GM12878 (cell line): ENCODE measurements at regions not wholly inside any gene's neighbourhood (a gene's known extent, or its start where the extent isn't known, plus 50 kb on each side); places are given as distances from the start of the nearest gene placed in this dataset.

Experiments
- ATAC-seq: fragments of 200-7000 bp; cut with Tn5 transposase; 3 replicates; pipeline ENCODE4 v1.9.1; 2020; ENCODE audit warnings: mild to moderate bottlenecking, moderate library complexity
- BruUV-seq: library from RNA; stranded (reverse); fragments of 400-500 nt; replicated peaks from 2 replicates; lab custom pipeline; 2021; lab: Mats Ljungman, UMichigan
- CTCF ChIA-PET: fragments of 300-600 bp; sonication (Branson Sonifier 250); formaldehyde crosslinking; extraction: SDS; loops from one replicate; lab custom pipeline; 2021; ENCODE audit warnings: inconsistent platforms; lab: Yijun Ruan, JAX
- POLR2A ChIA-PET: fragments of 350-600 bp; formaldehyde crosslinking; extraction: SDS; loops from one replicate; lab custom pipeline; 2021; ENCODE audit warnings: inconsistent platforms; lab: Charles Lee
- RAD21 ChIA-PET: fragments of 300-600 bp; sonication (Branson Sonifier 250); formaldehyde crosslinking; loops from one replicate; lab custom pipeline; 2023; ENCODE audit warnings: antibody characterized with exemption; ENCODE audit not compliant: unreplicated experiment; lab: Charles Lee
- SMC1A ChIA-PET: fragments of 300-600 bp; sonication (Branson Sonifier 250); formaldehyde crosslinking; loops from one replicate; lab custom pipeline; 2023; ENCODE audit not compliant: unreplicated experiment, uncharacterized antibody; lab: Charles Lee
- DNase-seq: peaks from one replicate; pipeline ENCODE4 v3.0.0-alpha.2; 2011; ENCODE audit warnings: low read depth, low spot score
- FAIRE-seq: peaks from 3 replicates; lab custom pipeline; 2011; peaks lifted over from hg19 to GRCh38; lab: Jason Lieb, UNC
- H2AFZ ChIP-seq: 2 replicates; pipeline ENCODE4 v1.6.0; 2011; ENCODE audit warnings: low read depth, low read length, control low read depth; ENCODE audit not compliant: control insufficient read depth
- H3K27ac ChIP-seq: 2 replicates; pipeline ENCODE4 v1.5.1; 2011; ENCODE audit warnings: control low read depth; ENCODE audit not compliant: control insufficient read depth, insufficient read depth
- H3K27me3 ChIP-seq, 2 experiments: replicated peaks in 1 of 2; 2 replicates each; pipeline versions ENCODE4 v1.6.0 to v1.6.1; 2011; ENCODE audit warnings: low read length in 1 of 2; ENCODE audit not compliant: control insufficient read depth in 2 of 2, insufficient read depth in 2 of 2
- H3K36me3 ChIP-seq, 2 experiments: 2 replicates each; pipeline ENCODE4 v1.5.1; 2011; ENCODE audit warnings: low read length in 1 of 2; ENCODE audit not compliant: control insufficient read depth in 2 of 2, insufficient read depth in 2 of 2
- H3K4me1 ChIP-seq: 2 replicates; pipeline ENCODE4 v1.6.1; 2011; ENCODE audit warnings: mild to moderate bottlenecking, low read length, moderate library complexity, mixed read lengths; ENCODE audit not compliant: control insufficient read depth, insufficient read depth
- H3K4me2 ChIP-seq: 2 replicates; pipeline ENCODE4 v1.6.0; 2011; ENCODE audit warnings: control low read depth; ENCODE audit not compliant: control insufficient read depth, insufficient read depth
- H3K4me3 ChIP-seq: fragments of 200-600 bp; sonication (generic); 2 replicates; pipeline ENCODE4 v1.5.1; 2016
- H3K79me2 ChIP-seq: 2 replicates; pipeline ENCODE4 v1.6.0; 2011; ENCODE audit warnings: low read length; ENCODE audit not compliant: control insufficient read depth, insufficient read depth
- H3K9ac ChIP-seq: 2 replicates; pipeline ENCODE4 v1.8.0; 2011; ENCODE audit warnings: low read length, control low read depth, mixed read lengths; ENCODE audit not compliant: control insufficient read depth, insufficient read depth
- H3K9me3 ChIP-seq: replicated peaks from 3 replicates; pipeline ENCODE4 v1.5.1; 2011; ENCODE audit warnings: mild to moderate bottlenecking, low read length; ENCODE audit not compliant: control insufficient read depth, insufficient read depth
- H4K20me1 ChIP-seq: 2 replicates; pipeline ENCODE4 v1.6.0; 2011; ENCODE audit not compliant: control insufficient read depth, insufficient read depth
- FOXM1 ChIP-seq: IDR thresholded peaks from 2 replicates; pipeline ENCODE4 v1.6.1; 2012; ENCODE audit warnings: low read depth, mild to moderate bottlenecking, inconsistent platforms, low read length, moderate library complexity
- MXI1 ChIP-seq: fragments of 150-350 bp; IDR thresholded peaks from 2 replicates; pipeline ENCODE4 v1.6.1; 2011; ENCODE audit warnings: low read depth, mild to moderate bottlenecking, inconsistent platforms, low read length, improper control_type of control experiment
- NFXL1 ChIP-seq: fragments of 450-650 bp; IDR thresholded peaks from 2 replicates; pipeline ENCODE4 v1.6.1; 2017; ENCODE audit warnings: antibody characterized with exemption, mild to moderate bottlenecking, borderline replicate concordance
- NR2F1 ChIP-seq: fragments of 450-650 bp; conservative IDR thresholded peaks from 2 replicates; pipeline ENCODE4 v1.6.1; 2017; ENCODE audit warnings: mild to moderate bottlenecking
- NRF1 ChIP-seq: conservative IDR thresholded peaks from 2 replicates; pipeline ENCODE4 v1.6.1; 2011; ENCODE audit warnings: mild to moderate bottlenecking, low read depth, low read length, improper control_type of control experiment
- RCOR1 ChIP-seq: conservative IDR thresholded peaks from 2 replicates; pipeline ENCODE4 v1.6.1; 2012; ENCODE audit warnings: low read depth, low read length, improper control_type of control experiment
- RUNX3 ChIP-seq: IDR thresholded peaks from 2 replicates; pipeline ENCODE4 v1.6.1; 2012; ENCODE audit warnings: low read length, inconsistent platforms
- SKIL ChIP-seq: fragments of 450-650 bp; IDR thresholded peaks from 2 replicates; pipeline ENCODE4 v1.6.1; 2017; ENCODE audit warnings: mild to moderate bottlenecking, low read depth, inconsistent platforms; ENCODE audit not compliant: poor library complexity, severe bottlenecking
- USF2 ChIP-seq: IDR thresholded peaks from 2 replicates; pipeline ENCODE4 v1.6.1; 2011; ENCODE audit warnings: low read depth, low read length, improper control_type of control experiment, borderline replicate concordance
- ZNF384 ChIP-seq: IDR thresholded peaks from 2 replicates; pipeline ENCODE4 v1.6.1; 2012; ENCODE audit warnings: low read depth, mild to moderate bottlenecking, low read length, improper control_type of control experiment, borderline replicate concordance
- WGBS: methylation state at CpG from one replicate; pipeline ENCODE4 v1.1.6; 2016; ENCODE audit warnings: low lambda C conversion rate; ENCODE audit not compliant: insufficient replicate concordance, insufficient coverage; ENCODE audit errors: missing lambda C conversion rate; 5-methylcytosine and 5-hydroxymethylcytosine counted together
- in situ Hi-C: fragments of 300-500 bp; cut with MboI; formaldehyde crosslinking; loops from 9 replicates; pipeline ENCODE4 v1.14.3; 2018; ENCODE audit warnings: mixed read lengths
- intact Hi-C: fragments of 100-400 bp; cut with micrococcal nuclease; formaldehyde crosslinking; loops from one replicate; pipeline ENCODE4 v1.14.2; 2022; ENCODE audit not compliant: unreplicated experiment
- TF ChIP-seq, protein P1 (sequence below): IDR thresholded peaks from 2 replicates; pipeline ENCODE4 v1.6.1; 2012; ENCODE audit warnings: improper control_type of control experiment, low read depth, low read length; ENCODE audit not compliant: insufficient replicate concordance
- TF ChIP-seq, protein P2 (sequence below): IDR thresholded peaks from 2 replicates; pipeline ENCODE4 v1.6.1; 2012; ENCODE audit warnings: low read depth, low read length, improper control_type of control experiment

DNA sequence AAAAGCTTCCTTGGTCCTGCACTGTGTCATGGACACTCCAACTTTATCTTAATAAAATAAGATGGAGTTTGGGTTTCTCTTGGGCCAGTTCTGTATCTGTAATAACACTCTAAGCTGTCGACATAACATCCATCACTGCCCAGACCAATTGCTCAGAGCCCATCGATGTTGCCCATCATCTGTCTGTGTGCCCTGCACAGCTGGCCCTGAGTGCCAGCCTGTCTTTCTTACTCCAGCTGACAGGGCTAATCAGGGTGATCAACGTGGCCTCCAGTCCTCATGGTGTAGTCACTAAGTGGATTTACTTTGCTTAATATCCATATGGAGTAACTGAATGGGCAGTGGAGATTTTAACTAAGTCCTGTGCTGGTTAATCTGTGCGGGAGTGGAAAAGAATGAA is 419.8 kb upstream of the TPM1 start (continued):
- TF ChIP-seq, protein P1, sequence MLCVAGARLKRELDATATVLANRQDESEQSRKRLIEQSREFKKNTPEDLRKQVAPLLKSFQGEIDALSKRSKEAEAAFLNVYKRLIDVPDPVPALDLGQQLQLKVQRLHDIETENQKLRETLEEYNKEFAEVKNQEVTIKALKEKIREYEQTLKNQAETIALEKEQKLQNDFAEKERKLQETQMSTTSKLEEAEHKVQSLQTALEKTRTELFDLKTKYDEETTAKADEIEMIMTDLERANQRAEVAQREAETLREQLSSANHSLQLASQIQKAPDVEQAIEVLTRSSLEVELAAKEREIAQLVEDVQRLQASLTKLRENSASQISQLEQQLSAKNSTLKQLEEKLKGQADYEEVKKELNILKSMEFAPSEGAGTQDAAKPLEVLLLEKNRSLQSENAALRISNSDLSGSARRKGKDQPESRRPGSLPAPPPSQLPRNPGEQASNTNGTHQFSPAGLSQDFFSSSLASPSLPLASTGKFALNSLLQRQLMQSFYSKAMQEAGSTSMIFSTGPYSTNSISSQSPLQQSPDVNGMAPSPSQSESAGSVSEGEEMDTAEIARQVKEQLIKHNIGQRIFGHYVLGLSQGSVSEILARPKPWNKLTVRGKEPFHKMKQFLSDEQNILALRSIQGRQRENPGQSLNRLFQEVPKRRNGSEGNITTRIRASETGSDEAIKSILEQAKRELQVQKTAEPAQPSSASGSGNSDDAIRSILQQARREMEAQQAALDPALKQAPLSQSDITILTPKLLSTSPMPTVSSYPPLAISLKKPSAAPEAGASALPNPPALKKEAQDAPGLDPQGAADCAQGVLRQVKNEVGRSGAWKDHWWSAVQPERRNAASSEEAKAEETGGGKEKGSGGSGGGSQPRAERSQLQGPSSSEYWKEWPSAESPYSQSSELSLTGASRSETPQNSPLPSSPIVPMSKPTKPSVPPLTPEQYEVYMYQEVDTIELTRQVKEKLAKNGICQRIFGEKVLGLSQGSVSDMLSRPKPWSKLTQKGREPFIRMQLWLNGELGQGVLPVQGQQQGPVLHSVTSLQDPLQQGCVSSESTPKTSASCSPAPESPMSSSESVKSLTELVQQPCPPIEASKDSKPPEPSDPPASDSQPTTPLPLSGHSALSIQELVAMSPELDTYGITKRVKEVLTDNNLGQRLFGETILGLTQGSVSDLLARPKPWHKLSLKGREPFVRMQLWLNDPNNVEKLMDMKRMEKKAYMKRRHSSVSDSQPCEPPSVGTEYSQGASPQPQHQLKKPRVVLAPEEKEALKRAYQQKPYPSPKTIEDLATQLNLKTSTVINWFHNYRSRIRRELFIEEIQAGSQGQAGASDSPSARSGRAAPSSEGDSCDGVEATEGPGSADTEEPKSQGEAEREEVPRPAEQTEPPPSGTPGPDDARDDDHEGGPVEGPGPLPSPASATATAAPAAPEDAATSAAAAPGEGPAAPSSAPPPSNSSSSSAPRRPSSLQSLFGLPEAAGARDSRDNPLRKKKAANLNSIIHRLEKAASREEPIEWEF: no peak
- TF ChIP-seq FOXM1: no peak
- TF ChIP-seq NRF1: no peak
- TF ChIP-seq, all 136 proteins: peak for 0

- 23% methylated on average over 7 of the region's 7 CpGs for WGBS
- CTCF ChIA-PET: no interaction called here
- TF ChIP-seq ZNF384 (no peak), SKIL (no peak), MXI1 (no peak), NR2F1 (0 out of 2 replicates have a peak, but pooled peaks have one; percentile 38), NFXL1 (no peak), RCOR1 (no peak), NRF1 (no peak), RUNX3 (peak; percentile 43), USF2 (no peak)
- TF ChIP-seq, protein P2, sequence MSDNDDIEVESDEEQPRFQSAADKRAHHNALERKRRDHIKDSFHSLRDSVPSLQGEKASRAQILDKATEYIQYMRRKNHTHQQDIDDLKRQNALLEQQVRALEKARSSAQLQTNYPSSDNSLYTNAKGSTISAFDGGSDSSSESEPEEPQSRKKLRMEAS: no peak
These were observed 417.8 kb upstream of the TPM1 start for GRCh38 chr15:62624547-62625378.

More at GRCh38 chr15:62624547-62625378, 417.8 kb upstream of the TPM1 start:
- Histone ChIP-seq H3K9ac (no peak overlapping the region), H3K27me3 (no peaks in the 10 kb centered on the region), H2AFZ (peak overlapping the region; percentile 45), H3K36me3 (no peaks in the 10 kb centered on the region), H3K27ac (no peak overlapping the region), H3K9me3 (no peaks in the 10 kb centered on the region), H3K79me2 (no peaks in the 10 kb centered on the region), H3K4me1 (no peaks in the 10 kb centered on the region), H3K4me2 (peak overlapping the region; percentile 36), H3K4me3 (no peak overlapping the region), H4K20me1 (no peaks in the 10 kb centered on the region)
- POLR2A ChIA-PET: no interaction called here
- no TSS peak for BruUV-seq
- DNase-seq: peak; percentile 27
- intact Hi-C loops: loop anchor here (2.0 kb wide), 1 partner anchor 24 kb away; no protein-coding TSS in a partner anchor
- RAD21 ChIA-PET: no interaction called here
- in situ Hi-C loops: no loop called here
- FAIRE-seq: peak; percentile 84
- ATAC-seq: peak; percentile 87
- SMC1A ChIA-PET: no interaction called here
